ENCODE measurements at regions not wholly inside any gene's neighbourhood (a gene's known extent, or its start where the extent isn't known, plus 50 kb on each side); places are given as distances from the start of the nearest gene placed in this dataset.

- no peak for TF ChIP-seq CTCF (IDR thresholded peaks at IDR 0.05)
- TF ChIP-seq POLR2A (IDR thresholded peaks at IDR 0.05): no peak
Observed at GRCh38 chr13:65353951-65354350, 1876.2 kb downstream of the PCDH9 start.
